GM18505 (cell line): ENCODE measurements at regions not wholly inside any gene's neighbourhood (a gene's known extent, or its start where the extent isn't known, plus 50 kb on each side); places are given as distances from the start of the nearest gene placed in this dataset.
A peak's percentile ranks its signal among the peaks of the same experiment; 100 is the strongest.

Experiments used
- ATAC-seq: cut with Tn5 transposase; IDR thresholded peaks from one replicate; pipeline ENCODE4 v1.9.1; 2021; ENCODE audit not compliant: unreplicated experiment
- POLR2A ChIP-seq: IDR thresholded peaks from 4 replicates; pipeline ENCODE4 v1.6.1; 2011; ENCODE audit warnings: borderline replicate concordance; ENCODE audit not compliant: insufficient read depth, insufficient read length; ENCODE audit errors: extremely low read depth

DNA sequence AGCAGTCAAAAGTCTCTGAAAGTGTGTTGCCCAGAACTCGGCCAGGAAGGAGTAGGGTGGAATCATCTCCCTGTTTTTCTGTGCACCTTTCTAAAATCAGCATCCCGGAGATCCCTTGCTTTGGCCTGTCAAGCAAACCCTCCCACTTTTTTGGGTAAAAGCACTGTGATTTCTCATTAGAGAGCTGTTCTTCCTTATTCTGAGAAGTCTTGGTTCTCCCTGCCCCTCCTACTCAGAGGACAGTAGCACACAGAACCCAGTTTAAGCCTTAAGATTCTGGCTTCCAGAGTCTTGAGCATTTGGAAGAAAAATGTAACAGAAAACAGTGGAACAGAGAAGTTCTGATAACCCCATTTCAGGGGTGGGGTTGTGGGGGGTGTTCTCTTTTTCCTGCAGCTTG, 52.6 kb upstream of the KATNAL1 start:
- TF ChIP-seq POLR2A = no peak
- no peak for ATAC-seq

GRCh38 chr13:30360586-30360985, 53.2 kb upstream of the KATNAL1 start:
- ATAC-seq = no peak
- no peak for TF ChIP-seq POLR2A

GRCh38 chr13:30362005-30362788, 54.8 kb upstream of the KATNAL1 start:
- ATAC-seq = no peak
- TF ChIP-seq POLR2A = no peak

- no peak for TF ChIP-seq POLR2A
These were observed 55.5 kb upstream of the KATNAL1 start for GRCh38 chr13:30362869-30363268.

DNA sequence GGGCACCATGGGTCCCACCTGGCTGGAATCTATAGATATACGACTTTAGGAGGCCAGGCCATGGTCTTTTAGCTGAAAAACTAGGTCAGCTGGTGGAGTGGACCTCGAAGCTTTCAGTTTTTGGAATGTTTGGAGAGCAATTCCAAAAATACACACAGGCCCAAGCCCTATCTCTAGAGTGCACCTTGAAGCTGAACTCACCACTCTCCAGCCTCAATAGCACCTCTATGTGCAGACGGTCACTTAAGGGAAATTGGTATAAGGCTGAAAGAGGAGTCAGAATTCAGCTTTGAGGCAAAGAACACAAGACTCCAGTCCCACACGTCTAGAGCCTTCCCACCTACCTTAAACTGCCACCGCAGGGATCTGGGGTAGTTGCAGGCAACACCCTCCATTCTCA, 56.4 kb upstream of the KATNAL1 start:
- ATAC-seq = no peak
- no peak for TF ChIP-seq POLR2A

More at GRCh38 chr13:30362869-30363268, 55.5 kb upstream of the KATNAL1 start:
- no peak for ATAC-seq

DNA sequence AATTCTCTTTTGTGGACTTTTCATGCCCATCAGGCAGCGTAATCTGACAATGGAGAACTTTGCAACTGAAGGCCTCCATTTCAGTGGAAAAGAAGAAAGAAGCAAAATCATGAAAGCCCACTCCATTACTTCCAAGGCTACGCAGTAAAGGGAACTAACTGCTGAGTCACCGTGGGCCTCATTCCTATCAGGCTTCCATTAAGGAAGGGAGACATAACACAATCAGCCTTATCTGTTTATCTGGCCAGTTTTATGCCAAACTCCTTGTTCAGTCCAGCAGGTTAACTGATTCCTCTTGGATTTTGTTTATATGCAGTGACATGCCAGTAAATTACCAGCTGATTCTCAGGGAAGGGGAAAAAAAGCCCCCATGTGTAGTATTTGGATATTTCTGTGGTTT, 56.8 kb upstream of the KATNAL1 start:
- TF ChIP-seq POLR2A = no peak
- ATAC-seq = no peak

DNA sequence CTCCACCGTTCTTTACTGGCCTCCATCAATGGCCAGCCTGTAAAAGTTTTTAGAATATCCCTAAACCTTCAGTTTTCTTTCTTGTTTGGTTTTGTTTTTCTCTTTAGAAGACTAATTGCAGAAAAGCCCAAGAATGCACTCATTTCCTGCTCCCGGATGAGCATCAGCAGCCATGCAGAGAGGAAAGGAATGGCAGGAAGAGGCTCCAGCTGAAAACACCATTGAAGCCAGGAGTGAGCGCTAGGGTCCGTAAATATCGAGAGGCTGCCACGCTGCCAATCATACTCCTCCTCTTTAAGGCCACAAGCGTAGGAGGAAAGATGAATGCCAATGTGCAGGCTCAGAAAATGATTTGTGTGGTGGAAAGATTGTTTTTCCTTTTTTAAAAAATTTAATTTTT, 57.4 kb upstream of the UBE2L5 start:
- no peak for ATAC-seq
- no peak for TF ChIP-seq POLR2A

- TF ChIP-seq POLR2A = no peak
These were observed 56.2 kb upstream of the UBE2L5 start for GRCh38 chr13:30366088-30366487.

DNA sequence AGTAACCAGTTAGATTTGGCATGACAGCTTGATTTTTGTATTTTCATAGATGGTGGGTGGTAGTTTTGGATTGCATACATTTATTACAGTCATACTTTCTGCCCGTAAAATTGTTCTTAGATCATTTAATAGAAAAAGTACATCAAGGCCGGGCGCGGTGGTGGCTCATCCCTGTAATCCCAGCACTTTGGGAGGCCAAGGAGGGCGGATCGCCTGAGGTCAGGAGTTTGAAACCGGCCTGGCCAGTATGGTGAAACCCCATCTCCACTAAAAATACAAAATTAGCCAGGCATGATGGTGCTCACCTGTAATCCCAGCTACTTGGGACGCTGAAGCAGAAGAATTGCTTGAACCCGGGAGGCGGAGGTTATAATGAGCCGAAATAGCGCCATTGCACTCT, 55.0 kb upstream of the UBE2L5 start:
- TF ChIP-seq POLR2A = no peak

More at GRCh38 chr13:30366088-30366487, 56.2 kb upstream of the UBE2L5 start:
- no peak for ATAC-seq

DNA sequence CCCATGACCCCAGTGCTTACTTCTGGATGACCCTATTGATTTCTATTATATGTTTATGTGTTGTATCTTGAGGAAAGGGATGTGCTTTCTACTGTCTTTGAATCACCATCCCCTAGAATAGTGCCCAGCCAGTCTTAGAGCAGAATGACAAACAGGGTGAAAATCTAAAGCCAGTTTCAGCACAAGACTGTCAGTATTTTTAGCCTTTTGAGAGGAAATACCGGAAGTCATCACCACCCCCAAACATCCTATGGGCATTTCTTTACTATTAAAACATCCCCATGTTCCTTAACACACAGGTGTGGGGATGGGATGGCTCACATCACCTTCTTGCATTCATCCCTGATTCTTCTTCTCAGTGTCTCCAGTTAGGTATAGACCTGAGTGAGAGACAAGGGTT, 52.1 kb upstream of the UBE2L5 start:
- no peak for TF ChIP-seq POLR2A
- ATAC-seq = no peak

More for the DNA sequence above, 55.0 kb upstream of the UBE2L5 start:
- no peak for ATAC-seq

GRCh38 chr13:30370916-30371521, 51.3 kb upstream of the UBE2L5 start:
- no peak for ATAC-seq
- TF ChIP-seq POLR2A = no peak

DNA sequence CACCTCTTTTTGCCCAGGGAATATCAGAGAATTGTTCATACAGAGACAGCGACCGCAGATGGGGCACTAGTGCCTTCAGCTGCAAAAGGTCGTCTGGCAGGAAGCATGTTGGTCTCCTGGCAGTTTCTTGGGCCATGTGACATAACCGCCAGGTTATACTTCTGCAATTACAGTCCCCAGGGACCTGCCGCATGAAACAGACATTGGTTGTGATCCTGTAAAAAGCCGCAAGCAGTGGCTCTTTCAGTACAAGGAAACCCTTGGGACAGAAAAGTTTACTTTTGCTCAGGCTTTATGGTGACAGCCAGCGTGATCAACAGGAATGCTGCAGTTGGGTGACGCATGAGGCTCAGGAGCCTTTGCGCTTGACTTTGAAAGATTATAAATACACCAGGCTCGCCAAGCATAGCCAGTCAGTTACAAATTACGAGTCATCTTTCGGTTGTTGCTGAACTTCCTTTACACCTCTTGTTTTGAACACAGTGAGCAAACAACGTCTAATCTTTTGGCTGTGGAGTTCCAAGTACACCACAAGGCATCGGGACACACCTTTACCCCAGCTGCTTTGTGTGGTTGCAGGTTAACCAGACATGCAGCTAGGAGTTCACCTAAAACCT, 50.5 kb upstream of the UBE2L5 start:
- TF ChIP-seq POLR2A = peak; percentile 50

More for the DNA sequence above, 50.5 kb upstream of the UBE2L5 start:
- peak; percentile 64 for ATAC-seq
